Neutrophil (primary cell): ENCODE measurements at regions not wholly inside any gene's neighbourhood (a gene's known extent, or its start where the extent isn't known, plus 50 kb on each side); places are given as distances from the start of the nearest gene placed in this dataset.
A peak's percentile ranks its signal among the peaks of the same experiment; 100 is the strongest.

Source experiments
- H3K27ac ChIP-seq: fragments of 200-600 bp; sonication (generic); 2 replicates; pipeline ENCODE4 v1.5.1; 2016; ENCODE audit warnings: mild to moderate bottlenecking, moderate library complexity
- H3K27me3 ChIP-seq: fragments of 200-600 bp; sonication (generic); 2 replicates; pipeline ENCODE4 v1.6.0; 2016; ENCODE audit warnings: mild to moderate bottlenecking
- H3K36me3 ChIP-seq: fragments of 200-600 bp; sonication (generic); 2 replicates; pipeline ENCODE4 v1.5.1; 2017
- H3K4me1 ChIP-seq, 2 experiments: fragments of 200-600 bp in 1 of 2; sonication (generic) in 1 of 2; 1 replicate in 1 of 2; 2 replicates in 1 of 2; pipeline versions ENCODE4 v1.5.1 to v1.6.1; 2013 to 2016; ENCODE audit warnings: low read depth in 1 of 2, low read length in 1 of 2, mild to moderate bottlenecking in 1 of 2, moderate library complexity in 1 of 2; ENCODE audit not compliant: control insufficient read depth in 1 of 2, insufficient read depth in 1 of 2
- H3K4me3 ChIP-seq, 2 experiments: fragments of 200-600 bp in 1 of 2; sonication (generic) in 1 of 2; 1 replicate in 1 of 2; 2 replicates in 1 of 2; pipeline ENCODE4 v1.5.1; 2013 to 2016; ENCODE audit warnings: low read depth in 1 of 2, low read length in 1 of 2, mild to moderate bottlenecking in 1 of 2, moderate library complexity in 1 of 2
- H3K9me3 ChIP-seq: fragments of 200-600 bp; sonication (generic); 2 replicates; pipeline ENCODE4 v1.5.1; 2016
- CTCF ChIP-seq: fragments of 200-600 bp; sonication (generic); IDR thresholded peaks from 2 replicates; pipeline ENCODE4 v1.5.1; 2016; ENCODE audit warnings: antibody characterized with exemption

DNA sequence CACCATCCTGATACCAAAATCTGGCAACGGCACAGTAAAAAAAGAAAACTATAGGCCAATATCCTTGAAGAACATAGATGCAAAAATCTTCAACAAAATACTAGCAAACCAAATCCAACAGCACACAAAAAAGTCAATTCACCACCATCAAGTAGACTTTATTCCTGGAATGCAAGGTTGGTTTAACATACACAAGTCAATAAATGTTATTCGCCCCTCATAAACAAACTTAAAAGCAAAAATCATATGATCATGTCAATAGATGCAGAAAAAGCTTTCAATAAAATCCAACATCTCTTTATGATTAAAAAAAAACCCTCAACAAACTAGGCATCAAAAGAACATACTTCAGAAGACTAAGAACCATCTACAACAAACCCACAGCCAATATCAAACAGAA, 252.9 kb downstream of the UACA start:
- TF ChIP-seq CTCF, result no peak
- Histone ChIP-seq H3K27ac (peak overlapping the region; percentile 95), H3K9me3 (no peaks in the 10 kb centered on the region), H3K4me3 (no peak overlapping the region), H3K27me3 (no peaks in the 10 kb centered on the region), H3K4me1 (peaks cover 49 to 56% of the 10 kb centered on the region in 2 experiments), H3K36me3 (no peaks in the 10 kb centered on the region)

GRCh38 chr15:70509731-70510143, 253.6 kb downstream of the UACA start:
- Histone ChIP-seq H3K4me1 (peaks cover 56 to 63% of the 10 kb centered on the region in 2 experiments), H3K27me3 (no peaks in the 10 kb centered on the region), H3K9me3 (no peaks in the 10 kb centered on the region), H3K27ac (peak overlapping the region; percentile 95), H3K36me3 (no peaks in the 10 kb centered on the region), H3K4me3 (peak overlapping the region; percentile 16 to 19)
- no peak for TF ChIP-seq CTCF

- no peaks in the 10 kb centered on the region for H3K9me3 ChIP-seq
- peak overlapping the region; percentile 19 to 36 for H3K4me3 ChIP-seq
- H3K4me1 ChIP-seq, result peaks cover 60 to 67% of the 10 kb centered on the region in 2 experiments
- H3K36me3 ChIP-seq, result no peaks in the 10 kb centered on the region
- H3K27ac ChIP-seq, result peak overlapping the region; percentile 95
- no peaks in the 10 kb centered on the region for H3K27me3 ChIP-seq
- TF ChIP-seq CTCF, result peak; percentile 26
Observed at GRCh38 chr15:70509282-70509662, 254.1 kb downstream of the UACA start.

- H3K36me3 ChIP-seq, result no peaks in the 10 kb centered on the region
- no peak for TF ChIP-seq CTCF
- no peaks in the 10 kb centered on the region for H3K9me3 ChIP-seq
- H3K27me3 ChIP-seq, result no peaks in the 10 kb centered on the region
- H3K27ac ChIP-seq, result peak overlapping the region; percentile 95
- peaks cover 66 to 73% of the 10 kb centered on the region in 2 experiments for H3K4me1 ChIP-seq
- peak overlapping the region; percentile 19 to 36 for H3K4me3 ChIP-seq
Observed at GRCh38 chr15:70508561-70509281, 254.6 kb downstream of the UACA start.

DNA sequence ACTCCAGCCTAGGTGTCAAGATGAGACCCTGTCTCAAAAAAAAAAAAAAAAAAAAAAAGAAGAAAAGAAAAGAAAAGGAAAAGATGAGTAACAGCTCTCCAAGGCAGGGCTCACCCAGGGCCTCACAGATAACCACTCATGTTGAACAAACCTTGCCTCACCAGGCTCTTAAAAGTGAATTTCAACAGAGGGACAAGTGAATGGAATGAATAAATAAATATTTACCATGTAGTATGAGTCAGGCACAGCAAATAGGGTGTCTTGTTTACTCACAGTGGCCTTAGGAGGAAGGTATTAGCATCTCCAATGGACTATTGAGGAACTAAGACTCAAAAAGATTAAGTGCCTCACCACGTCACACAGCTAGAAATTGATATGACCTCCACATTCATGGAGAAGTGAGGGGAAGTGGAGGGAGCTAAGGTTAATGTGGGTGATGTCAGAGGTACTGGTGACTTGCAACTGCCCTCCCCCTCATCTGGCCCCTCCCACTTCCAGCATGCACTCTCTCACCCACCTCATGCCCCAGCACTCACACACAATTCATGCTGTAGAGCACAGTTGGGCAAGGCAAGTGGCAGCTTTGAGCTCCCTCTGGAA, 255.5 kb downstream of the UACA start:
- TF ChIP-seq CTCF, result peak; percentile 11
- Histone ChIP-seq H3K36me3 (no peaks in the 10 kb centered on the region), H3K27me3 (no peaks in the 10 kb centered on the region), H3K4me1 (peaks cover 73 to 79% of the 10 kb centered on the region in 2 experiments), H3K4me3 (peak overlapping the region in 1 of 2 experiments; percentile 19), H3K27ac (peak overlapping the region; percentile 95), H3K9me3 (no peaks in the 10 kb centered on the region)
